Left lung (tissue), 4 donors: ENCODE measurements at regions not wholly inside any gene's neighbourhood (a gene's known extent, or its start where the extent isn't known, plus 50 kb on each side); places are given as distances from the start of the nearest gene placed in this dataset.

Source experiments
- ATAC-seq: fragments of 200-7000 bp; cut with Tn5 transposase; one replicate; pipeline ENCODE4 v1.9.1; 2020; ENCODE audit warnings: moderate library complexity
- DNase-seq, 4 donors: peaks; one replicate each; pipeline ENCODE4 v3.0.0-alpha.2; 2013 to 2020
- H3K27ac ChIP-seq, 2 donors: fragments of 200-600 bp; sonication (generic) in 1 of 2; one replicate each; pipeline versions ENCODE4 v1.5.0 to v1.8.0; 2020 to 2021
- H3K27me3 ChIP-seq, 2 donors: fragments of 200-600 bp; sonication (generic) in 1 of 2; one replicate each; pipeline versions ENCODE4 v1.5.0 to v1.8.0; 2020 to 2021
- H3K36me3 ChIP-seq, 2 donors: fragments of 200-600 bp; sonication (generic) in 1 of 2; one replicate each; pipeline versions ENCODE4 v1.5.0 to v1.8.0; 2020 to 2021
- H3K4me1 ChIP-seq, 2 donors: fragments of 200-600 bp; one replicate each; pipeline ENCODE4 v1.8.0; 2021
- H3K4me3 ChIP-seq, 2 donors: fragments of 200-600 bp; sonication (generic) in 1 of 2; one replicate each; pipeline versions ENCODE4 v1.5.0 to v1.8.0; 2020 to 2021; ENCODE audit warnings: mild to moderate bottlenecking in 1 of 2
- H3K9me3 ChIP-seq, 2 donors: fragments of 200-600 bp; sonication (generic) in 1 of 2; one replicate each; pipeline versions ENCODE4 v1.5.0 to v1.8.0; 2020 to 2021
- intact Hi-C, 2 donors: fragments of 100-400 bp; cut with DNase I; formaldehyde crosslinking; loops; one replicate each; pipeline versions ENCODE4 v1.11.2 to v1.14.2; 2022
- TF ChIP-seq, protein P1 (sequence below), 2 donors: fragments of 200-600 bp; sonication (generic) in 1 of 2; IDR thresholded peaks; one replicate each; pipeline versions ENCODE4 v1.5.0 to v1.8.0; 2021; ENCODE audit warnings: antibody characterized with exemption in 2 of 2
- donor health status: DM: no; HTN: yes; CAD: no.
- donor health status: DM: no; HTN: no; CAD: no.

DNA sequence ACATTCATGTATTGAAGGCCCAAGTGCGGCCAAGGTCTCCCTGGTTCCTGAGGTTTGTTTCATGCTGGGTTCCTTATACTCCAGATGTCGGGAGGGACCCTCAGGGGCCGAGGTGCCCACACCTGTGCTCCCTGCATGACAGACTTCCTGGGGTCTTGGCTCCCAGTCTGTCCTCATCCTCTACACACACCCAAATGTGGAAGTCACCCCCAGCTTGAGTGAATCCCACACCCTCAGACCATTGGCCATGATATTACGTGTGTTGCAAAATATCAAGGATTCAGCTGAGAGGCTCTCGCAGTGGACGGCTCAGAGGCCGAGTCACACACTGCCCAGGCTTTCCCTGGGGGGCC lies 82.2 kb upstream of the DUSP22 start:
- intact Hi-C loops, result no loop called here
- no peak overlapping the region for H3K27ac ChIP-seq
- no peak for ATAC-seq
- peaks cover 7 to 32% of the 10 kb centered on the region in 2 donors for H3K27me3 ChIP-seq
- peaks cover 0 to 3% of the 10 kb centered on the region in 2 donors for H3K9me3 ChIP-seq
- no peaks in the 10 kb centered on the region for H3K36me3 ChIP-seq
- DNase-seq, result no peak
- H3K4me3 ChIP-seq, result no peak overlapping the region
- no peaks in the 10 kb centered on the region for H3K4me1 ChIP-seq
- TF ChIP-seq, protein P1, sequence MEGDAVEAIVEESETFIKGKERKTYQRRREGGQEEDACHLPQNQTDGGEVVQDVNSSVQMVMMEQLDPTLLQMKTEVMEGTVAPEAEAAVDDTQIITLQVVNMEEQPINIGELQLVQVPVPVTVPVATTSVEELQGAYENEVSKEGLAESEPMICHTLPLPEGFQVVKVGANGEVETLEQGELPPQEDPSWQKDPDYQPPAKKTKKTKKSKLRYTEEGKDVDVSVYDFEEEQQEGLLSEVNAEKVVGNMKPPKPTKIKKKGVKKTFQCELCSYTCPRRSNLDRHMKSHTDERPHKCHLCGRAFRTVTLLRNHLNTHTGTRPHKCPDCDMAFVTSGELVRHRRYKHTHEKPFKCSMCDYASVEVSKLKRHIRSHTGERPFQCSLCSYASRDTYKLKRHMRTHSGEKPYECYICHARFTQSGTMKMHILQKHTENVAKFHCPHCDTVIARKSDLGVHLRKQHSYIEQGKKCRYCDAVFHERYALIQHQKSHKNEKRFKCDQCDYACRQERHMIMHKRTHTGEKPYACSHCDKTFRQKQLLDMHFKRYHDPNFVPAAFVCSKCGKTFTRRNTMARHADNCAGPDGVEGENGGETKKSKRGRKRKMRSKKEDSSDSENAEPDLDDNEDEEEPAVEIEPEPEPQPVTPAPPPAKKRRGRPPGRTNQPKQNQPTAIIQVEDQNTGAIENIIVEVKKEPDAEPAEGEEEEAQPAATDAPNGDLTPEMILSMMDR (IDR thresholded peaks at IDR 0.05), result no peak

DNA sequence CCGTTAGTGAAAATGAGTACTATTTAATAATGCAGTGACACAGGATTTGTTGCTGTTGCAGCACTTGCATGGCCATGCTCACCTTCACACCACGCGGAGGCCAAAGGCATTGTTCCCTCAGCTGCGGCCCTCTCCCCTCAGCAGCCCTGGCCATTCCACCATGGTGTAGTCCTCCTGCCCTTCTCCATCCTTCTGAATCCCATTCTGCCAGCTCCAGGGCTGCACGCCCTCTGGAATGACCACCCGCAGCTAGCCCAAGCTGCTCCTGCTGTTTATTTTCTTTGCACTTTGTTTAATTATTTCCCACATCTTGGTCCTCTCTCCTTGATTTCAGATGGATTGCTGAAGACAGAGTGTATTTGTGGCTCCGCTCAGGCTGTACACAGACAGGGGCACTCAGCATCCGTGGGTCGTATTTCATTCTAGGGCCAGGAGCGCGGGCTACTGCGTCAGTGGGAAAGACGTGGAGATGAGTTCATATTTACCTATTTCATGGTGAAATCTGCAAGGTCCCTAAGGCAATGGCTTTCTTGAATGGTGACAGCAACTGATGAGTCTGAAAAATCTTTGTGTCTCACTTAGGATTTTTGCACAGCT lies 81.4 kb upstream of the DUSP22 start:
- no peak overlapping the region for H3K27ac ChIP-seq
- no peaks in the 10 kb centered on the region for H3K4me1 ChIP-seq
- H3K36me3 ChIP-seq, result no peaks in the 10 kb centered on the region
- intact Hi-C loops, result no loop called here
- no peak overlapping the region for H3K4me3 ChIP-seq
- DNase-seq (no peak), ATAC-seq (no peak)
- H3K27me3 ChIP-seq, result peaks cover 7 to 32% of the 10 kb centered on the region in 2 donors
- TF ChIP-seq, protein P1 (IDR thresholded peaks at IDR 0.05), result no peak
- peaks cover 0 to 3% of the 10 kb centered on the region in 2 donors for H3K9me3 ChIP-seq

DNA sequence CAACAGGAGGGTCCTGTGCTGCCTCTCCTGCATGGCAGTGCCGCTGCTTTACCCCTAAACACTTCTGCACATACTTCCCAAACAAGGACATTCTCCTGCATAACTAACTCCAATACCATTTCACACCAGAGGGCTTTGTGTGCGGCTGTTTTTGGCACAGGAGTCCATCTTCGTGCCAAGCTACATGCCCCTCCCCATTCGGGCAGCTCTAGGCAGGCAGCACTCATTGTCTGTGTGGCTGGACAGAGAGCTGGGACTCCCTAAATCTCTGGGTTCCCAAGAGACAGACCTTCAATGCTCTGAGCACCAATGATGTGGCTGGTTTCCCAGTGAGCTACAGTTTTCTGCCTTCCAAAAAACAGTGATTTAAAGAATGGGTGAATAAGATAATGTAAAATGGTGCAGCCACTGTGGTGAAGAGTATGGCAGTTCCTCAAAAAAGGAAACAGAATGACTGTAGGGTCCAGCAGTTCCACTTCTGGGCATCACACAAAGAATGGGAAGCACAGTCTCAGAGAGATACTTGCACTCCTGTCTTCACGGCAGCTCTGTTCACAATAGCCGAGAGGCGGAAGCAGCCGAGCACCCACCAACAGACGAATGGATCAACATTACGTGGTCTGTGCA lies 80.3 kb upstream of the DUSP22 start:
- ATAC-seq (no peak), DNase-seq (no peak)
- H3K4me3 ChIP-seq, result no peak overlapping the region
- H3K27me3 ChIP-seq, result peaks cover 7 to 32% of the 10 kb centered on the region in 2 donors
- no peaks in the 10 kb centered on the region for H3K4me1 ChIP-seq
- TF ChIP-seq, protein P1 (IDR thresholded peaks at IDR 0.05), result no peak
- intact Hi-C loops, result no loop called here
- H3K9me3 ChIP-seq, result peaks cover 0 to 3% of the 10 kb centered on the region in 2 donors
- no peak overlapping the region for H3K27ac ChIP-seq
- no peaks in the 10 kb centered on the region for H3K36me3 ChIP-seq

DNA sequence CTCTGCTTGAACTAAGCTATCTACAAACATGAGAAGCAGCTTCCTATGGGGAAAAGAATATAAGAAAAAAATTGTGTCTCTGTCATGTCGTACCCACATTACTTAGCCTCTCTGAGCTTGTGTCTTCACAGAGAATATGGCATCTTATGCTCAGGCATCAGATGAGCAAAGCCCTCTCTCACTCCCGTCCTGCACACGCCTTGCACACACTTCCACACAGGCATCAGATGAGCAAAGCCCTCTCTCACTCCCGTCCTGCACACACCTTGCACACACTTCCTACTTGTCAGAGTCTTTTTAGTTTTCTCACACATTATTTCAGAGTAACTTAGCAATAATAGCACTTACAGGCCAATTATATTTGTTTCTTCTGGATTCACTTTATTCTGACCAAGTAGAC lies 79.0 kb upstream of the DUSP22 start:
- ATAC-seq (no peak), DNase-seq (no peak)
- Histone ChIP-seq H3K4me3 (no peak overlapping the region), H3K27ac (no peak overlapping the region), H3K27me3 (peaks cover 7 to 32% of the 10 kb centered on the region in 2 donors), H3K36me3 (no peaks in the 10 kb centered on the region), H3K4me1 (no peaks in the 10 kb centered on the region), H3K9me3 (peaks cover 0 to 3% of the 10 kb centered on the region in 2 donors)
- intact Hi-C loops, result no loop called here
- TF ChIP-seq, protein P1 (IDR thresholded peaks at IDR 0.05), result no peak

DNA sequence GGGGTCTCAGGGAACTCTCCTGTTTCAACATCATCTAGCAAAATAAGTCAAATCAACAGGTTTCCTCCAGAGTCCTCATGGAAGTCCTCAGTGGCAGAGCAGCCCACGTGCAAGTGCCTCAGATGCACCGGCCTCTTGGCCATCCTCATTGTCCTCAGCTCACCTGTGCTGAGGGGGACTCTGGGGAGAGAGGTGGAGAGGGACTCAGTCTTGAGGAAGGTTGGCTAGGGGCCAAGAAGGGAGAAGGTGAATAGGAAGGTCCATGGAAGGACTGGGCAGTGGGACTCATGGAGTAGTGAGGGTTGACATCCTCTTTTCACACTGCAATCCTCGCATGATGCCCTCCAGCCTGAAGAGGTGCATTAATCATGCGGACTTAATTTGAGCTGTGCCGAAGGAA lies 77.9 kb upstream of the DUSP22 start:
- Histone ChIP-seq H3K4me1 (peaks cover 0 to 6% of the 10 kb centered on the region in 2 donors), H3K36me3 (no peaks in the 10 kb centered on the region), H3K9me3 (peaks cover 0 to 3% of the 10 kb centered on the region in 2 donors), H3K4me3 (no peak overlapping the region), H3K27me3 (peaks cover 7 to 26% of the 10 kb centered on the region in 2 donors), H3K27ac (no peak overlapping the region)
- ATAC-seq (no peak), DNase-seq (no peak)
- intact Hi-C loops, result no loop called here
- TF ChIP-seq, protein P1 (IDR thresholded peaks at IDR 0.05), result no peak
